KMS-11 (cell line): ENCODE measurements at regions not wholly inside any gene's neighbourhood (a gene's known extent, or its start where the extent isn't known, plus 50 kb on each side); places are given as distances from the start of the nearest gene placed in this dataset.

ENCODE experiments used
- H2AFZ ChIP-seq: fragments of 200-600 bp; sonication (generic); 2 replicates; pipeline ENCODE4 v1.6.1; 2016; ENCODE audit warnings: antibody characterized with exemption, mixed run types, low read depth
- H3K27ac ChIP-seq: fragments of 200-600 bp; sonication (generic); 2 replicates; pipeline ENCODE4 v1.6.1; 2016; ENCODE audit warnings: mild to moderate bottlenecking, mixed run types
- H3K27me3 ChIP-seq: fragments of 200-600 bp; sonication (generic); 2 replicates; pipeline ENCODE4 v1.6.1; 2017; ENCODE audit warnings: mild to moderate bottlenecking, low read depth, mixed run types, moderate library complexity; ENCODE audit not compliant: insufficient read depth
- H3K36me3 ChIP-seq: fragments of 200-600 bp; sonication (generic); 2 replicates; pipeline ENCODE4 v1.6.1; 2017; ENCODE audit warnings: mild to moderate bottlenecking, mixed run types; ENCODE audit not compliant: insufficient read depth
- H3K4me1 ChIP-seq: fragments of 200-600 bp; sonication (generic); 2 replicates; pipeline ENCODE4 v1.6.1; 2016; ENCODE audit warnings: mild to moderate bottlenecking, low read depth, mixed run types; ENCODE audit not compliant: poor library complexity, severe bottlenecking
- H3K4me2 ChIP-seq: fragments of 200-600 bp; sonication (generic); 2 replicates; pipeline ENCODE4 v1.7.0; 2016; ENCODE audit warnings: mild to moderate bottlenecking, mixed run types
- H3K4me3 ChIP-seq: fragments of 200-600 bp; sonication (generic); IDR thresholded peaks from 2 replicates; pipeline ENCODE4 v1.6.1; 2017; ENCODE audit warnings: low read depth, low read length, mixed read lengths; ENCODE audit not compliant: insufficient read depth
- H3K79me2 ChIP-seq: fragments of 200-600 bp; sonication (generic); 2 replicates; pipeline ENCODE4 v1.6.1; 2016; ENCODE audit warnings: low read depth, mixed run types; ENCODE audit not compliant: insufficient read depth
- H3K9ac ChIP-seq: fragments of 200-600 bp; sonication (generic); 2 replicates; pipeline ENCODE4 v1.6.1; 2016; ENCODE audit warnings: mild to moderate bottlenecking, mixed run types
- H4K20me1 ChIP-seq: fragments of 200-600 bp; sonication (generic); 2 replicates; pipeline ENCODE4 v1.6.1; 2016; ENCODE audit warnings: mild to moderate bottlenecking, mixed run types; ENCODE audit not compliant: insufficient read depth
- TF ChIP-seq, protein P1 (sequence below): fragments of 200-600 bp; sonication (generic); conservative IDR thresholded peaks from 2 replicates; pipeline ENCODE4 v1.6.1; 2017; ENCODE audit warnings: low read depth, mild to moderate bottlenecking, antibody characterized with exemption, low read length, moderate library complexity, mixed read lengths

DNA sequence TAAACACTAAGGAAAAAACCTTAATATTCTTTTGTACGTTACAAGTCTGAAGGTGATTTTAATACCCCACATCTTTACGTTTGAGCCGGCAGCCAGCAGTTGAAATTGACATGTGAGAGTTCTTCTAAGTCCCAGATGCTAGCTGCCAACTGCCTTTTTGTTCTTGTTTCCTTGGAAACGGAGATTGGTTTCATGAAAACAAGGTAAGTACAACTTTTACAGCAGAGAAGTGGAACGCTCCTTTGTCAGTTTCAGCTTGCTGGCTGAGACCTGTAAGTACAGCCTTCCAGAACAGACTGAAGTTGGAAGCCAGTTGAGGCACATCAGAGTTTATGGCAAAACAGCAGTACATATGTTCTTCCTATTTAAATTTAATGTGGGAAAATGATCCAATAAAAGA, 1018.4 kb upstream of the ARRDC3 start:
- H3K27ac ChIP-seq: peak overlapping the region; percentile 49
- H4K20me1 ChIP-seq: no peaks in the 10 kb centered on the region

DNA sequence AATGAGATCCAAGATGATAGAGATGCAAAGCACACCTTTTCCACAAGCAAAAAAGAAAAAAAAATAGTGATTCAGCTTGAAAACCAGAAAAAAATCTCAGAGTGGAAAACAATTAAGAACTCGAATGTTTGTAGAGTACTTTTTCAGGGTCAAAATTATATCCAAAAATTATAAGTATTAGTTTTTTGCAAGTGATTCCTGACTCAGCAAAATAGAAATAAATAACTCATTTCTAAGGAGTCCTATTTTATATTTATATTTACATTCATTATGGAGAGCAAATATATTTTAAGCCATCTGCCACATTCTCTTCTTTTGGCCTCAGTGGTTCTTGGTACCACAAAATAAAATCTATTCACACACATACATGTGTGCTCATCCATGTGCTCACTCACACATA, 1011.8 kb upstream of the ARRDC3 start:
- TF ChIP-seq, protein P1, sequence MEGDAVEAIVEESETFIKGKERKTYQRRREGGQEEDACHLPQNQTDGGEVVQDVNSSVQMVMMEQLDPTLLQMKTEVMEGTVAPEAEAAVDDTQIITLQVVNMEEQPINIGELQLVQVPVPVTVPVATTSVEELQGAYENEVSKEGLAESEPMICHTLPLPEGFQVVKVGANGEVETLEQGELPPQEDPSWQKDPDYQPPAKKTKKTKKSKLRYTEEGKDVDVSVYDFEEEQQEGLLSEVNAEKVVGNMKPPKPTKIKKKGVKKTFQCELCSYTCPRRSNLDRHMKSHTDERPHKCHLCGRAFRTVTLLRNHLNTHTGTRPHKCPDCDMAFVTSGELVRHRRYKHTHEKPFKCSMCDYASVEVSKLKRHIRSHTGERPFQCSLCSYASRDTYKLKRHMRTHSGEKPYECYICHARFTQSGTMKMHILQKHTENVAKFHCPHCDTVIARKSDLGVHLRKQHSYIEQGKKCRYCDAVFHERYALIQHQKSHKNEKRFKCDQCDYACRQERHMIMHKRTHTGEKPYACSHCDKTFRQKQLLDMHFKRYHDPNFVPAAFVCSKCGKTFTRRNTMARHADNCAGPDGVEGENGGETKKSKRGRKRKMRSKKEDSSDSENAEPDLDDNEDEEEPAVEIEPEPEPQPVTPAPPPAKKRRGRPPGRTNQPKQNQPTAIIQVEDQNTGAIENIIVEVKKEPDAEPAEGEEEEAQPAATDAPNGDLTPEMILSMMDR: no peak
- H3K36me3 ChIP-seq: no peaks in the 10 kb centered on the region
- no peaks in the 10 kb centered on the region for H3K79me2 ChIP-seq
- no peak overlapping the region for H3K27ac ChIP-seq
- no peaks in the 10 kb centered on the region for H3K27me3 ChIP-seq
- H4K20me1 ChIP-seq: no peaks in the 10 kb centered on the region
- no peak overlapping the region for H2AFZ ChIP-seq
- H3K9ac ChIP-seq: no peak overlapping the region
- H3K4me2 ChIP-seq: no peak overlapping the region
- no peak overlapping the region for H3K4me3 ChIP-seq
- H3K4me1 ChIP-seq: no peaks in the 10 kb centered on the region

More for the DNA sequence above, 1018.4 kb upstream of the ARRDC3 start:
- Histone ChIP-seq H3K4me3 (no peak overlapping the region), H3K4me2 (peak overlapping the region; percentile 43; the same call in 1 of the 2 replicates), H2AFZ (no peak overlapping the region; the same call in 1 of the 2 replicates), H3K9ac (no peak overlapping the region), H3K36me3 (no peaks in the 10 kb centered on the region), H3K4me1 (peaks cover 29% of the 10 kb centered on the region), H3K27me3 (no peaks in the 10 kb centered on the region), H3K79me2 (no peaks in the 10 kb centered on the region)
- TF ChIP-seq, protein P1: no peak

DNA sequence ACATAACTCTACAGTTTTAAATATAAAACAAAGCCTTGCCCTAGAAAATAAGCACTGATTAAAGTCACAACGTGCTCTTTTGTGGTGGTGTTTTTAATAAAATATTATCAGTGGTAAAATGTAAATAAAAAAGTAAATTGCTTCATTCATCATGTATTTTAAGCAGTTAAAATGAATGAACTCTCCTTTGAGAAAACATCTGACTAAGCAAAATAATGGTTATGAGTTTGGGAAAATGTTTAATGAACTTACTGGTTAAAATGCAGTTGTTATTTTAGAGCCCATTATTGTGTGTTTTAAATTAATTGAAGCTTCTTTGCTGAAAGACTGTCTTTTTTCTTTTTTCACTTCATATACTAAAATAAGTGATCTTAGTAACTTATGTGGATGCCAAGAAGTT, 1007.5 kb upstream of the ARRDC3 start:
- Histone ChIP-seq H3K27me3 (no peaks in the 10 kb centered on the region), H3K4me2 (no peak overlapping the region), H3K4me1 (no peaks in the 10 kb centered on the region), H3K4me3 (no peak overlapping the region), H2AFZ (no peak overlapping the region), H4K20me1 (no peaks in the 10 kb centered on the region), H3K36me3 (no peaks in the 10 kb centered on the region), H3K9ac (no peak overlapping the region), H3K27ac (no peak overlapping the region), H3K79me2 (no peaks in the 10 kb centered on the region)
- TF ChIP-seq, protein P1: no peak

DNA sequence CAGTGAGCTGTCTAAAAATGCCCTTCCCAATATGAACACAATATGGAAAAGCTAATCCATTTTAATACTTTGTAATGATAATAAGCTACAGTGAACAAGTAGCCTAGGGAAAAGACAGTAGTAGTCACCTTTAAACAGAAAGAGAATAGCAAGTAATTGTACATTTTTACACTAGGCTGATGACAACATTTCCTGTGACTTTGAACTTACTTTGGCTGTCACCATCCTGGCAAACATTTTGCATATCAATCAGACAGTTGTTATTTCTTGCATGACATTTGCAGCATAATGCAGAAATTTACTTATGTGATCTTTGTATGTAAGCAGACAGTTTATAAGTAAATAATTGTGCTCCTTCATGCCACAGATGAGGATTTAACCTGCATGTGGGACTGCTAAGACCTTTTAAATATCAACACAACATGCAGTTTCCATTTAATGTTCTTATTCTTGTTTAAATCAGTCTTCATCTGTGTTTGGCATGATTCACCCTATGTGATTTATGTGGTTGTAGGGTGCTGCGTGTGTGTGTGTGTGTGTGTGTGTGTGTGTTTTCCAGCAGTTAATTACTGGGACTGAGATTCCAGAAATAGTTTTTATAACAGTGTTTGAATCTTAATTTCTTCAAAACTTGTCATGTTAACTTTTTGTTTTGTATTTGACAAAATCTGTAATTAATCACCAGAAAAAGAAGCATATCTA, 997.1 kb upstream of the ARRDC3 start:
- Histone ChIP-seq H3K9ac (no peak overlapping the region), H3K36me3 (no peaks in the 10 kb centered on the region), H3K4me2 (no peak overlapping the region), H3K4me3 (no peak overlapping the region), H3K27me3 (no peaks in the 10 kb centered on the region), H2AFZ (no peak overlapping the region), H3K4me1 (no peaks in the 10 kb centered on the region), H4K20me1 (no peaks in the 10 kb centered on the region), H3K79me2 (no peaks in the 10 kb centered on the region), H3K27ac (no peak overlapping the region)
- TF ChIP-seq, protein P1: no peak
